ENCODE measurements at regions not wholly inside any gene's neighbourhood (a gene's known extent, or its start where the extent isn't known, plus 50 kb on each side); places are given as distances from the start of the nearest gene placed in this dataset.

GRCh38 chr14:55773312-55773711 is 193.3 kb downstream of the KTN1 start:
- ChIA-PET POLR2A (ENCODE audit: low non-redundant PET) (no interaction called here), CTCF (no interaction called here)
- intact Hi-C loops (cut with micrococcal nuclease; ENCODE audit: unreplicated experiment), result no loop called here
- TF ChIP-seq EZH2 (IDR thresholded peaks at IDR 0.05; ENCODE audit: borderline replicate concordance, low read depth, low read length, poor library complexity, severe bottlenecking) (no peak), CTCF (conservative IDR thresholded peaks at IDR 0.05; ENCODE audit: low read depth, low read length) (no peak)
- Histone ChIP-seq H3K4me1 (ENCODE audit: insufficient read depth, low read length, poor library complexity, severe bottlenecking) (no peaks in the 10 kb centered on the region), H3K27me3 (replicated peaks; ENCODE audit: insufficient read depth, low read depth, low read length, poor library complexity) (no peaks in the 10 kb centered on the region), H3K9me3 (ENCODE audit: low read depth, low read length, poor library complexity, severe bottlenecking) (no peaks in the 10 kb centered on the region), H3K4me3 (ENCODE audit: low read depth, low read length, poor library complexity, severe bottlenecking) (no peak overlapping the region), H3K36me3 (ENCODE audit: insufficient read depth, low read length, poor library complexity, severe bottlenecking) (no peaks in the 10 kb centered on the region), H3K27ac (ENCODE audit: low read depth, low read length, poor library complexity, severe bottlenecking) (no peak overlapping the region)
- DNase-seq (ENCODE audit: low spot score), result no peak
- no TSS peak for BruUV-seq (replicated peaks)

- TF ChIP-seq CTCF (conservative IDR thresholded peaks at IDR 0.05; ENCODE audit: low read depth, low read length), result no peak
- no peak for TF ChIP-seq EZH2 (IDR thresholded peaks at IDR 0.05; ENCODE audit: borderline replicate concordance, low read depth, low read length, poor library complexity, severe bottlenecking)
- H3K4me3 ChIP-seq (ENCODE audit: low read depth, low read length, poor library complexity, severe bottlenecking), result no peak overlapping the region
- no peak overlapping the region for H3K27ac ChIP-seq (ENCODE audit: low read depth, low read length, poor library complexity, severe bottlenecking)
- DNase-seq (ENCODE audit: low spot score), result no peak
- BruUV-seq (replicated peaks), result no TSS peak
- intact Hi-C loops (cut with micrococcal nuclease; ENCODE audit: unreplicated experiment), result no loop called here
- H3K36me3 ChIP-seq (ENCODE audit: insufficient read depth, low read length, poor library complexity, severe bottlenecking), result no peaks in the 10 kb centered on the region
- CTCF ChIA-PET, result no interaction called here
- H3K9me3 ChIP-seq (ENCODE audit: low read depth, low read length, poor library complexity, severe bottlenecking), result no peaks in the 10 kb centered on the region
- no peaks in the 10 kb centered on the region for H3K27me3 ChIP-seq (replicated peaks; ENCODE audit: insufficient read depth, low read depth, low read length, poor library complexity)
- H3K4me1 ChIP-seq (ENCODE audit: insufficient read depth, low read length, poor library complexity, severe bottlenecking), result no peaks in the 10 kb centered on the region
- POLR2A ChIA-PET (ENCODE audit: low non-redundant PET), result no interaction called here
These were observed 194.1 kb downstream of the KTN1 start for GRCh38 chr14:55773984-55774545.

- POLR2A ChIA-PET (ENCODE audit: low non-redundant PET), result no interaction called here
- no peak for TF ChIP-seq CTCF (conservative IDR thresholded peaks at IDR 0.05; ENCODE audit: low read depth, low read length)
- TF ChIP-seq EZH2 (IDR thresholded peaks at IDR 0.05; ENCODE audit: borderline replicate concordance, low read depth, low read length, poor library complexity, severe bottlenecking), result no peak
- BruUV-seq (replicated peaks), result no TSS peak
These were observed 197.9 kb downstream of the KTN1 start for GRCh38 chr14:55777877-55778276.

More at GRCh38 chr14:55777877-55778276, 197.9 kb downstream of the KTN1 start:
- Histone ChIP-seq H3K4me3 (ENCODE audit: low read depth, low read length, poor library complexity, severe bottlenecking) (no peak overlapping the region), H3K4me1 (ENCODE audit: insufficient read depth, low read length, poor library complexity, severe bottlenecking) (no peaks in the 10 kb centered on the region), H3K36me3 (ENCODE audit: insufficient read depth, low read length, poor library complexity, severe bottlenecking) (no peaks in the 10 kb centered on the region), H3K27me3 (replicated peaks; ENCODE audit: insufficient read depth, low read depth, low read length, poor library complexity) (no peaks in the 10 kb centered on the region), H3K27ac (ENCODE audit: low read depth, low read length, poor library complexity, severe bottlenecking) (no peak overlapping the region), H3K9me3 (ENCODE audit: low read depth, low read length, poor library complexity, severe bottlenecking) (no peaks in the 10 kb centered on the region)
- intact Hi-C loops (cut with micrococcal nuclease; ENCODE audit: unreplicated experiment), result no loop called here
- CTCF ChIA-PET, result no interaction called here
- DNase-seq (ENCODE audit: low spot score), result no peak
